K562 (cell line): ENCODE measurements at regions not wholly inside any gene's neighbourhood (a gene's known extent, or its start where the extent isn't known, plus 50 kb on each side); places are given as distances from the start of the nearest gene placed in this dataset.

Experiments
- ATAC-seq: fragments of 200-7000 bp; cut with Tn5 transposase; 3 replicates; pipeline ENCODE4 v1.9.1; 2020; ENCODE audit warnings: moderate library complexity
- BruUV-seq: library from RNA; stranded (reverse); fragments of 400-500 nt; replicated peaks from 2 replicates; lab custom pipeline; 2021; lab: Mats Ljungman, UMichigan
- CTCF ChIA-PET: fragments of 300-600 bp; formaldehyde crosslinking; extraction: SDS; loops from one replicate; lab custom pipeline; 2021; ENCODE audit warnings: low intra/inter-chr PET ratio; lab: Yijun Ruan, JAX
- POLR2A ChIA-PET: fragments of 300-600, 350-650 bp; sonication (Branson Sonifier 250); formaldehyde crosslinking; extraction: SDS; loops from one replicate; lab custom pipeline; 2021; ENCODE audit warnings: antibody characterized with exemption, inconsistent platforms; lab: Yijun Ruan, JAX
- DNase-seq, 4 experiments: peaks; one replicate each; pipeline versions ENCODE4 v3.0.0 to v3.0.0-alpha.2; 2011 to 2018; ENCODE audit warnings: low spot score in 3 of 4, mixed read lengths in 3 of 4; ENCODE audit errors: extremely low read depth in 1 of 4
- FAIRE-seq: peaks from 2 replicates; lab custom pipeline; 2011; peaks lifted over from hg19 to GRCh38; lab: Jason Lieb, UNC
- H2AFZ ChIP-seq: 2 replicates; pipeline ENCODE4 v1.6.0; 2011; ENCODE audit warnings: low read depth, low read length, control low read depth, inconsistent platforms
- H3K27ac ChIP-seq: fragments of 200-600 bp; 3 replicates; pipeline ENCODE4 v1.8.0; 2011; ENCODE audit warnings: low read depth, mild to moderate bottlenecking, control low read depth, inconsistent platforms, low read length, moderate library complexity, mixed read lengths; ENCODE audit errors: extremely low read depth
- H3K27me3 ChIP-seq, 2 experiments: fragments of 300-600 bp in 1 of 2; 2 replicates in 1 of 2; 3 replicates in 1 of 2; pipeline versions ENCODE4 v1.6.0 to v1.8.0; 2011; ENCODE audit warnings: inconsistent platforms in 2 of 2, low read length in 2 of 2, mild to moderate bottlenecking in 1 of 2, mixed read lengths in 1 of 2, moderate library complexity in 1 of 2; ENCODE audit not compliant: control insufficient read depth in 2 of 2, insufficient read depth in 2 of 2
- H3K36me3 ChIP-seq: fragments of 300-600 bp; 3 replicates; pipeline ENCODE4 v1.8.0; 2011; ENCODE audit warnings: mild to moderate bottlenecking, low read length, inconsistent platforms; ENCODE audit not compliant: control insufficient read depth, insufficient read depth
- H3K4me1 ChIP-seq, 2 experiments: fragments of 200-600 bp in 1 of 2; replicated peaks in 1 of 2; 2 replicates in 1 of 2; 3 replicates in 1 of 2; pipeline versions ENCODE4 v1.5.1 to v1.8.0; 2011; ENCODE audit warnings: inconsistent platforms in 2 of 2, low read length in 2 of 2, mild to moderate bottlenecking in 1 of 2, mixed read lengths in 1 of 2, moderate library complexity in 1 of 2; ENCODE audit not compliant: control insufficient read depth in 2 of 2, insufficient read depth in 2 of 2
- H3K4me2 ChIP-seq: 2 replicates; pipeline ENCODE4 v1.6.1; 2011; ENCODE audit warnings: low read length, control low read depth, inconsistent platforms, mixed read lengths; ENCODE audit not compliant: insufficient read depth
- H3K4me3 ChIP-seq: fragments of 200-600 bp; sonication (generic), shearing (Covaris generic); 2 replicates; pipeline ENCODE4 v1.5.1; 2016; ENCODE audit warnings: control low read depth, inconsistent platforms
- H3K79me2 ChIP-seq: fragments of 200-600 bp; 3 replicates; pipeline ENCODE4 v1.8.0; 2011; ENCODE audit warnings: low read length, inconsistent platforms; ENCODE audit not compliant: control insufficient read depth, insufficient read depth
- H3K9ac ChIP-seq, 2 experiments: 2 replicates each; pipeline versions ENCODE4 v1.6.0 to v1.6.1; 2011; ENCODE audit warnings: low read depth in 2 of 2, low read length in 2 of 2, control low read depth in 1 of 2, inconsistent platforms in 1 of 2, mild to moderate bottlenecking in 1 of 2, mixed read lengths in 1 of 2; ENCODE audit not compliant: insufficient read depth in 1 of 2
- H3K9me1 ChIP-seq: one replicate; pipeline ENCODE4 v1.6.0; 2011; ENCODE audit warnings: inconsistent platforms, mild to moderate bottlenecking, low read length, moderate library complexity; ENCODE audit not compliant: control insufficient read depth, insufficient read depth
- H3K9me3 ChIP-seq: replicated peaks from 2 replicates; pipeline ENCODE4 v1.5.1; 2011; ENCODE audit warnings: low read depth, low read length, inconsistent platforms; ENCODE audit not compliant: control insufficient read depth, insufficient read depth
- H4K20me1 ChIP-seq: replicated peaks from 2 replicates; pipeline ENCODE4 v1.6.1; 2011; ENCODE audit warnings: low read length, inconsistent platforms, mixed read lengths; ENCODE audit not compliant: control insufficient read depth, insufficient read depth
- NR2F6 ChIP-seq: fragments of 450-650 bp; formaldehyde crosslinking; IDR thresholded peaks from 2 replicates; pipeline ENCODE4 v1.4.0; 2020; ENCODE audit warnings: mild to moderate bottlenecking
- POLR2AphosphoS2 ChIP-seq: IDR thresholded peaks from 2 replicates; pipeline ENCODE4 v1.6.1; 2012; ENCODE audit warnings: low read length, improper control_type of control experiment
- RBM22 ChIP-seq: fragments of 200-400 bp; formaldehyde crosslinking; IDR thresholded peaks from 2 replicates; pipeline ENCODE4 v1.6.1; 2018; ENCODE audit warnings: low read length, low read depth; ENCODE audit not compliant: poor library complexity, severe bottlenecking
- RBM25 ChIP-seq: fragments of 200-400 bp; formaldehyde crosslinking; IDR thresholded peaks from 2 replicates; pipeline ENCODE4 v1.6.1; 2018; ENCODE audit warnings: low read length, low read depth, moderate library complexity; ENCODE audit not compliant: severe bottlenecking
- TRIM28 ChIP-seq: fragments of 450-650 bp; IDR thresholded peaks from 2 replicates; pipeline ENCODE4 v1.6.1; 2017
- WGBS: fragments of 100-300 bp; shearing (Covaris generic); methylation state at CpG from one replicate; pipeline ENCODE4 v1.1.6; 2016; ENCODE audit warnings: low coverage, mixed read lengths; ENCODE audit not compliant: insufficient coverage; ENCODE audit errors: missing lambda C conversion rate; 5-methylcytosine and 5-hydroxymethylcytosine counted together
- in situ Hi-C: fragments of 300-500 bp; cut with MboI; formaldehyde crosslinking; loops from 4 replicates; pipeline ENCODE4 v1.15.0; 2018; ENCODE audit warnings: inconsistent platforms, mixed read lengths
- intact Hi-C: fragments of 100-400 bp; cut with micrococcal nuclease; formaldehyde crosslinking; loops from 2 replicates; pipeline ENCODE4 v1.14.2; 2022
- TF ChIP-seq, protein P1 (sequence below): fragments of 250-450 bp; sonication (Bioruptor Pico); IDR thresholded peaks from 2 replicates; pipeline ENCODE4 v1.4.0; 2020
- TF ChIP-seq, protein P2 (sequence below), 2 experiments: fragments of 150-350 bp in 1 of 2; IDR thresholded peaks; 2 replicates each; pipeline ENCODE4 v1.6.1; 2012 to 2016; ENCODE audit warnings: low read depth in 2 of 2, low read length in 2 of 2, mild to moderate bottlenecking in 1 of 2, moderate library complexity in 1 of 2

DNA sequence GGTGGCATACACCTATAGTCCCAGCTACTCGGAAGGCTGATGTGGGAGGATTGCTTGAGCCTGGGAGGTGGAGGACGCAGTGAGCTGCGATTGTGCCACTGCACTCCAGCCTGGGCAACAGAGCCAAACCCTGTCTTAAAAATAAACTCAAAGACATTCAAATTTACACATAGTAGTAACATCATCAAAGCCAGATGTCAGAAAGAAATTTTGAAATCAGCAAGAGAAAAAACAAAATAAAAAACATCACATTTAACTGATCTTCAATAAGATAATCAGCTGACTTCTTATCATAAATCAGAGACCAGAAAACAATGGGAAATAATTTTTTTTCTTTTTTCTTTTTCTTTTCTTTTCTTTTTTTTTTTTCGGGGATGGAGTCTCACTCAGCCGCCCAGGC is 78.9 kb upstream of the ZCCHC13 start (continued):
- TF ChIP-seq, protein P1, sequence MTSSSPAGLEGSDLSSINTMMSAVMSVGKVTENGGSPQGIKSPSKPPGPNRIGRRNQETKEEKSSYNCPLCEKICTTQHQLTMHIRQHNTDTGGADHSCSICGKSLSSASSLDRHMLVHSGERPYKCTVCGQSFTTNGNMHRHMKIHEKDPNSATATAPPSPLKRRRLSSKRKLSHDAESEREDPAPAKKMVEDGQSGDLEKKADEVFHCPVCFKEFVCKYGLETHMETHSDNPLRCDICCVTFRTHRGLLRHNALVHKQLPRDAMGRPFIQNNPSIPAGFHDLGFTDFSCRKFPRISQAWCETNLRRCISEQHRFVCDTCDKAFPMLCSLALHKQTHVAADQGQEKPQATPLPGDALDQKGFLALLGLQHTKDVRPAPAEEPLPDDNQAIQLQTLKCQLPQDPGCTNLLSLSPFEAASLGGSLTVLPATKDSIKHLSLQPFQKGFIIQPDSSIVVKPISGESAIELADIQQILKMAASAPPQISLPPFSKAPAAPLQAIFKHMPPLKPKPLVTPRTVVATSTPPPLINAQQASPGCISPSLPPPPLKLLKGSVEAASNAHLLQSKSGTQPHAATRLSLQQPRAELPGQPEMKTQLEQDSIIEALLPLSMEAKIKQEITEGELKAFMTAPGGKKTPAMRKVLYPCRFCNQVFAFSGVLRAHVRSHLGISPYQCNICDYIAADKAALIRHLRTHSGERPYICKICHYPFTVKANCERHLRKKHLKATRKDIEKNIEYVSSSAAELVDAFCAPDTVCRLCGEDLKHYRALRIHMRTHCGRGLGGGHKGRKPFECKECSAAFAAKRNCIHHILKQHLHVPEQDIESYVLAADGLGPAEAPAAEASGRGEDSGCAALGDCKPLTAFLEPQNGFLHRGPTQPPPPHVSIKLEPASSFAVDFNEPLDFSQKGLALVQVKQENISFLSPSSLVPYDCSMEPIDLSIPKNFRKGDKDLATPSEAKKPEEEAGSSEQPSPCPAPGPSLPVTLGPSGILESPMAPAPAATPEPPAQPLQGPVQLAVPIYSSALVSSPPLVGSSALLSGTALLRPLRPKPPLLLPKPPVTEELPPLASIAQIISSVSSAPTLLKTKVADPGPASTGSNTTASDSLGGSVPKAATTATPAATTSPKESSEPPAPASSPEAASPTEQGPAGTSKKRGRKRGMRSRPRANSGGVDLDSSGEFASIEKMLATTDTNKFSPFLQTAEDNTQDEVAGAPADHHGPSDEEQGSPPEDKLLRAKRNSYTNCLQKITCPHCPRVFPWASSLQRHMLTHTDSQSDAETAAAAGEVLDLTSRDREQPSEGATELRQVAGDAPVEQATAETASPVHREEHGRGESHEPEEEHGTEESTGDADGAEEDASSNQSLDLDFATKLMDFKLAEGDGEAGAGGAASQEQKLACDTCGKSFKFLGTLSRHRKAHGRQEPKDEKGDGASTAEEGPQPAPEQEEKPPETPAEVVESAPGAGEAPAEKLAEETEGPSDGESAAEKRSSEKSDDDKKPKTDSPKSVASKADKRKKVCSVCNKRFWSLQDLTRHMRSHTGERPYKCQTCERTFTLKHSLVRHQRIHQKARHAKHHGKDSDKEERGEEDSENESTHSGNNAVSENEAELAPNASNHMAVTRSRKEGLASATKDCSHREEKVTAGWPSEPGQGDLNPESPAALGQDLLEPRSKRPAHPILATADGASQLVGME: no peak
- TF ChIP-seq TRIM28: no peak

DNA sequence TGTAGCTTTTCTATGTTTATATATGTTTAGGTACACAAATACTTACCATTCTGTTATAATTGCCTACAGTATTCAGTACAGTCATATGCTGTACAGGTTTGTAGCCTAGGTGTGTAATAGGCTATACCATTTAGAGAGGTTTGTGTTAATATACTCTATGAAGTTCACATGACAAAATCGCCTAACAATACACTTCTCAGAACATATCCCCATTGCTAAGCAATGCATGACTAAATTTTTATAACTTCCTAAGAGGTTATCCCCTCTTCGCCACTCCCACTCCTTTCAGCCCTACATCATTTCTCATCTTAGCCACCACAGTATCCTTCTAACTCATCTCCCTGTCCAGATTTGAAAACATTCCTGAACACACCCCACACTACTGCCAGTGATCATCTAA is 83.7 kb upstream of the ZCCHC13 start:
- CTCF ChIA-PET: no interaction called here
- BruUV-seq: no TSS peak
- 65% methylated on average over 2 of the region's 2 CpGs for WGBS

More for the DNA sequence above, 83.7 kb upstream of the ZCCHC13 start:
- no peaks in the 10 kb centered on the region for H4K20me1 ChIP-seq
- no peaks in the 10 kb centered on the region for H3K9me3 ChIP-seq
- FAIRE-seq (no peak), DNase-seq (no peak), ATAC-seq (no peak)
- H3K9ac ChIP-seq: no peak overlapping the region
- peaks cover 13% of the 10 kb centered on the region; the same call in 1 of the 3 replicates for H3K36me3 ChIP-seq
- no peaks in the 10 kb centered on the region for H3K4me1 ChIP-seq
- no peak overlapping the region for H2AFZ ChIP-seq
- in situ Hi-C loops (no loop called here), intact Hi-C loops (no loop called here)
- no peak overlapping the region for H3K4me2 ChIP-seq
- H3K4me3 ChIP-seq: no peak overlapping the region
- no peak for TF ChIP-seq RBM22
- TF ChIP-seq, protein P2, sequence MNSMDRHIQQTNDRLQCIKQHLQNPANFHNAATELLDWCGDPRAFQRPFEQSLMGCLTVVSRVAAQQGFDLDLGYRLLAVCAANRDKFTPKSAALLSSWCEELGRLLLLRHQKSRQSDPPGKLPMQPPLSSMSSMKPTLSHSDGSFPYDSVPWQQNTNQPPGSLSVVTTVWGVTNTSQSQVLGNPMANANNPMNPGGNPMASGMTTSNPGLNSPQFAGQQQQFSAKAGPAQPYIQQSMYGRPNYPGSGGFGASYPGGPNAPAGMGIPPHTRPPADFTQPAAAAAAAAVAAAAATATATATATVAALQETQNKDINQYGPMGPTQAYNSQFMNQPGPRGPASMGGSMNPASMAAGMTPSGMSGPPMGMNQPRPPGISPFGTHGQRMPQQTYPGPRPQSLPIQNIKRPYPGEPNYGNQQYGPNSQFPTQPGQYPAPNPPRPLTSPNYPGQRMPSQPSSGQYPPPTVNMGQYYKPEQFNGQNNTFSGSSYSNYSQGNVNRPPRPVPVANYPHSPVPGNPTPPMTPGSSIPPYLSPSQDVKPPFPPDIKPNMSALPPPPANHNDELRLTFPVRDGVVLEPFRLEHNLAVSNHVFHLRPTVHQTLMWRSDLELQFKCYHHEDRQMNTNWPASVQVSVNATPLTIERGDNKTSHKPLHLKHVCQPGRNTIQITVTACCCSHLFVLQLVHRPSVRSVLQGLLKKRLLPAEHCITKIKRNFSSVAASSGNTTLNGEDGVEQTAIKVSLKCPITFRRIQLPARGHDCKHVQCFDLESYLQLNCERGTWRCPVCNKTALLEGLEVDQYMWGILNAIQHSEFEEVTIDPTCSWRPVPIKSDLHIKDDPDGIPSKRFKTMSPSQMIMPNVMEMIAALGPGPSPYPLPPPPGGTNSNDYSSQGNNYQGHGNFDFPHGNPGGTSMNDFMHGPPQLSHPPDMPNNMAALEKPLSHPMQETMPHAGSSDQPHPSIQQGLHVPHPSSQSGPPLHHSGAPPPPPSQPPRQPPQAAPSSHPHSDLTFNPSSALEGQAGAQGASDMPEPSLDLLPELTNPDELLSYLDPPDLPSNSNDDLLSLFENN (IDR thresholded peaks at IDR 0.05; ENCODE audit: low read depth in 2 of 2, low read length in 2 of 2): no peak
- no peak for TF ChIP-seq NR2F6
- no peak for TF ChIP-seq RBM25
- no peak for TF ChIP-seq POLR2AphosphoS2
- no peaks in the 10 kb centered on the region for H3K27me3 ChIP-seq
- no peaks in the 10 kb centered on the region for H3K9me1 ChIP-seq
- POLR2A ChIA-PET: no interaction called here
- H3K79me2 ChIP-seq: no peaks in the 10 kb centered on the region
- H3K27ac ChIP-seq: no peak overlapping the region
